ENCODE measurements at regions not wholly inside any gene's neighbourhood (a gene's known extent, or its start where the extent isn't known, plus 50 kb on each side); places are given as distances from the start of the nearest gene placed in this dataset.

DNA sequence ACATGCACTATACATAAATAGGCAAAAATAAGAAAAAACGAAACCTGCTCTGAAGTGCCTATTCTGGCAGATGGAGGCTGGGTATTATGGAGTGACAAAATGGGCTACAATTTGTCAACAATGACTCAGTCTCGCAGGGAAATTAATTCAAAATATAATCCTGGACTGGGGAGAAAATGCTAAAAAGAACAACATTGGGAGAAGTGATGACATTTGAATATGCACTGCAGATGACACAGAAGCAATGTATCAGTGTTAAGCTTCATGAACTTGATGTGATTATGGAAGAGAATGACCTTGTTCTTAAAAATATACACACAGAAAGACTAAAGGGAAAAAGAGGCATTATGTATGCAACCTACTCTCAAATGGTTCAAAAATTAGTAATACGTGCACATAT is 74.8 kb upstream of the PSMD7 start:
- TF ChIP-seq, protein P1, sequence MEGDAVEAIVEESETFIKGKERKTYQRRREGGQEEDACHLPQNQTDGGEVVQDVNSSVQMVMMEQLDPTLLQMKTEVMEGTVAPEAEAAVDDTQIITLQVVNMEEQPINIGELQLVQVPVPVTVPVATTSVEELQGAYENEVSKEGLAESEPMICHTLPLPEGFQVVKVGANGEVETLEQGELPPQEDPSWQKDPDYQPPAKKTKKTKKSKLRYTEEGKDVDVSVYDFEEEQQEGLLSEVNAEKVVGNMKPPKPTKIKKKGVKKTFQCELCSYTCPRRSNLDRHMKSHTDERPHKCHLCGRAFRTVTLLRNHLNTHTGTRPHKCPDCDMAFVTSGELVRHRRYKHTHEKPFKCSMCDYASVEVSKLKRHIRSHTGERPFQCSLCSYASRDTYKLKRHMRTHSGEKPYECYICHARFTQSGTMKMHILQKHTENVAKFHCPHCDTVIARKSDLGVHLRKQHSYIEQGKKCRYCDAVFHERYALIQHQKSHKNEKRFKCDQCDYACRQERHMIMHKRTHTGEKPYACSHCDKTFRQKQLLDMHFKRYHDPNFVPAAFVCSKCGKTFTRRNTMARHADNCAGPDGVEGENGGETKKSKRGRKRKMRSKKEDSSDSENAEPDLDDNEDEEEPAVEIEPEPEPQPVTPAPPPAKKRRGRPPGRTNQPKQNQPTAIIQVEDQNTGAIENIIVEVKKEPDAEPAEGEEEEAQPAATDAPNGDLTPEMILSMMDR (IDR thresholded peaks at IDR 0.05; ENCODE audit: low read depth, low read length): no peak
- TF ChIP-seq EZH2phosphoT487 (IDR thresholded peaks at IDR 0.05; ENCODE audit: low read depth): no peak
